ENCODE measurements at regions not wholly inside any gene's neighbourhood (a gene's known extent, or its start where the extent isn't known, plus 50 kb on each side); places are given as distances from the start of the nearest gene placed in this dataset.

DNA sequence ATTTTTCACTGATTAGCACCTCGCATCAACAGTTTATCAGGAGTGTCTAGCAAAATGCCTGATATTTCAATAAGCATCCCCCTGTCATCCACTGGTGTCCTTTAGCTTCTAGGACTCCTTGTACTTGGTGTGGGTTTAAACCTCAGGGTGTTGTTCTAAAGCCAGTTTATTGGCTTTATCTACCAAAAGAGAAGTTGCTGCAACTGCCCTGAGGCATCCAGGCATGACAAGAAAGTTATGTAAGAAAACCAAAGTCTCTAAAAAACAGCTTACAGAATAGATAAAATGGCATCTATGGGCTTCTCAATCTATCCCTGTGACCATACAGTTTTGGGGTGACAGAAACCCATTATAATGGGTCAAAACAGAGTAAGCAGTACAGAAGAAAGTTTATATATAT lies 120.3 kb upstream of the ZNF91 start:
- H3K9me3 ChIP-seq, result peaks cover 0 to 38% (median 6%) of the 10 kb centered on the region in 4 donors
- DNase-seq, result no peak
- intact Hi-C loops (cut with DNase I; ENCODE audit: low total_unique reads), result no loop called here

DNA sequence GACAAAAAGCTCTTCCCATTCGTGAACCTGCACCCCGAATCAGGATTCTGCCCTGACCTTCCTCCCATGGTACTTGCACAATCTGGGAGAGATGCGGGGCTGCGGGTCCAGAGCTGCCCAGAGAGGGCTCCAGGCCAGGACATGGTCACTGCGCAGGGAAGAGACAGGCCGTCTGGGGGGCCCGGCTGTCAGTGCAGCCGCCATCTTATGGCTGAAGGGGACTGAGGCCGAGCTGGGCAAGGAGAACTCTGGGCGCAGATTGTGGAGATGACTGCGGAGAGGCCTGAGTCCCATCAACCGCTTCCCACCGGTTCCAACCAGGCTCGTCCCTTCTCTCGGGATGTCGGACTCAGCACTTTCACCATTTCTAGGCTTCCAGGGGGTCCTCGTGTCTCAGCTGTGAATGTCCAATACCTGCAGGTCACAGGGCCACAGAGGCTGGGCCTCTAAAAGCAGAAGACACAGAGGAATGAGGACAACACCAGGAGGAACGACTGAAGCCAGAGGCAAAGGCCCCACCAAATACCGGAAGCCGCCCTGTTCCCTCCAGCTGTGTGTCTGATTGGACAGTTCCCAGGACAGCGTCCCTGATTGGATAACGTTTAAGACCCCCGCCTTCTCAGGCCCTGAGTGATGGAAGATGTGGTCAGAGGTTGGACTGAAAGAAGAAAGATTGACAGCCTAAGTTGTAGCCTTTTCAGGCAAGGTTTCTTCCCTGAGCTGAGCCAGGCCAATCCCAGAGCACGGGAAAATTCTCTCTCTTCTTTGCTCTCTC lies 117.1 kb upstream of the ZNF91 start:
- TF ChIP-seq EP300 (IDR thresholded peaks at IDR 0.05) (no peak), POLR2AphosphoS5 (IDR thresholded peaks at IDR 0.05) (no peak), POLR2A (IDR thresholded peaks at IDR 0.05) (no peak)
- TF ChIP-seq, protein P1, sequence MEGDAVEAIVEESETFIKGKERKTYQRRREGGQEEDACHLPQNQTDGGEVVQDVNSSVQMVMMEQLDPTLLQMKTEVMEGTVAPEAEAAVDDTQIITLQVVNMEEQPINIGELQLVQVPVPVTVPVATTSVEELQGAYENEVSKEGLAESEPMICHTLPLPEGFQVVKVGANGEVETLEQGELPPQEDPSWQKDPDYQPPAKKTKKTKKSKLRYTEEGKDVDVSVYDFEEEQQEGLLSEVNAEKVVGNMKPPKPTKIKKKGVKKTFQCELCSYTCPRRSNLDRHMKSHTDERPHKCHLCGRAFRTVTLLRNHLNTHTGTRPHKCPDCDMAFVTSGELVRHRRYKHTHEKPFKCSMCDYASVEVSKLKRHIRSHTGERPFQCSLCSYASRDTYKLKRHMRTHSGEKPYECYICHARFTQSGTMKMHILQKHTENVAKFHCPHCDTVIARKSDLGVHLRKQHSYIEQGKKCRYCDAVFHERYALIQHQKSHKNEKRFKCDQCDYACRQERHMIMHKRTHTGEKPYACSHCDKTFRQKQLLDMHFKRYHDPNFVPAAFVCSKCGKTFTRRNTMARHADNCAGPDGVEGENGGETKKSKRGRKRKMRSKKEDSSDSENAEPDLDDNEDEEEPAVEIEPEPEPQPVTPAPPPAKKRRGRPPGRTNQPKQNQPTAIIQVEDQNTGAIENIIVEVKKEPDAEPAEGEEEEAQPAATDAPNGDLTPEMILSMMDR (IDR thresholded peaks at IDR 0.05), result no peak
- Histone ChIP-seq H3K27ac (no peak overlapping the region), H3K27me3 (no peaks in the 10 kb centered on the region), H3K4me3 (no peak overlapping the region), H3K9me3 (peaks cover 0 to 66% (median 6%) of the 10 kb centered on the region in 4 donors), H3K4me1 (no peaks in the 10 kb centered on the region), H3K36me3 (no peaks in the 10 kb centered on the region)
- WGBS, 5 donors, result 91 to 95% (median 93%) methylated on average over 24 of the region's 24 CpGs
- DNase-seq, result no peak
- intact Hi-C loops (cut with DNase I; ENCODE audit: low total_unique reads), result no loop called here

More for the DNA sequence above, 120.3 kb upstream of the ZNF91 start:
- TF ChIP-seq POLR2A (IDR thresholded peaks at IDR 0.05) (no peak), EP300 (IDR thresholded peaks at IDR 0.05) (no peak), POLR2AphosphoS5 (IDR thresholded peaks at IDR 0.05) (no peak)
- TF ChIP-seq, protein P1 (IDR thresholded peaks at IDR 0.05), result no peak
- H3K4me1 ChIP-seq, result no peaks in the 10 kb centered on the region
- H3K27me3 ChIP-seq, result no peaks in the 10 kb centered on the region
- no peak overlapping the region for H3K4me3 ChIP-seq
- WGBS, 5 donors, result 72 to 82% (median 76%) methylated on average over 1 of the region's 1 CpG
- no peaks in the 10 kb centered on the region for H3K36me3 ChIP-seq
- H3K27ac ChIP-seq, result no peak overlapping the region

DNA sequence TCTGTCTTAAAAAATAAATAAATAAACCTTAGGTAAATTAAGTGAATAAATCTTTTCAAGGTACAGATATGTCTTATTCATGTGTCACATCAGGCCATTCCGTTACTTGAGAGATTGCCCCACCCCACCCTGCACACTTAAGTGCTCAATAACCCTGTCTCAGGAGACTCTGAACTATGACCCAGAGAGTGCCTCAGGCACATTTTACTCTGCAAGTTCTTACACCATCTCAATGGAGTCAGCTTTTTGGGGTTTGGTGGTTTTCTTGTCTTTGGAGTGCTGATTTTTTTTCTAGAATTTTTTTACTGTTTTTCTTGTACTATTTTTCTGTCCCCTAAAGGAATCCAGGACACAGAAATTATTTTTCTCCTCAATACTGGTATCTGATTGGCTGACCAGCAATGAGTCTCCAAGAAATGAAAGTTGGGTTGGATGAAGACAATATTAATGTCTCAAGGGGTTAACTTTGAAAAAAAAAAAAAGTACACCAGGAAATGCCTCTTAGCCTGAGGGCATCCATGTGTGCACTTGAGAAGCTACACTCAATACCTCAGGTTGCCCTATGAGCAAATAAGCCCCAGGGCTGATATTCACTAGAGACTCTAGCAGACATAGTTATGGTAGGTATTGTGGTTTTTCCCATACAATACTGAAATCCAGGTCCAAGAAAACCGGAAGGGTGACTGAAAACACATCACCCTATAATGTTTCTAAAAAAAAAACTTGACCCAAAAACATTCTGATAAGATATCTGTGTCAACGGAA lies 114.6 kb upstream of the ZNF91 start:
- TF ChIP-seq POLR2A (IDR thresholded peaks at IDR 0.05) (no peak), POLR2AphosphoS5 (IDR thresholded peaks at IDR 0.05) (no peak), EP300 (IDR thresholded peaks at IDR 0.05) (no peak)
- TF ChIP-seq, protein P1 (IDR thresholded peaks at IDR 0.05), result no peak
- 38 to 64% (median 45%) methylated on average over 3 of the region's 3 CpGs for WGBS, 5 donors

DNA sequence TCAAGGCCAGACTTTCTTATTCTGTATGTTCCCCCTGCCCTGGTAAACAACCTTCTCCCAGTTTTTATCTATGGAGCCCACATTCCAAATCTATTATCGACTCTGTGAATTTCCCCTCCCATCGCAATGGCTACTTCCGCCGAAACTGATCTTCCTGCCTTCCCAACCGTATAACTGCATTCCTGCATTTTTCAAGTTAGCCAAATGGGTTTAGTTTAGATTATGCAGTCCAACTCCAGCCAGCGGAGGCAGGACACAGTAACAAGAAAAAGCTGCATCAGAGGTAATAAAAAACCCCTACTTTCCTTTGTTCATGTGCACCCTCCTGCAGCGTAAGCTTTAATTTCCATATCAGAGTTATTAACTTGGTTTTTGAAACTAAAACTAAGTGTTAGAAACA lies 112.2 kb upstream of the ZNF91 start:
- H3K4me3 ChIP-seq, result no peak overlapping the region
- intact Hi-C loops (cut with DNase I; ENCODE audit: low total_unique reads), result no loop called here
- H3K27me3 ChIP-seq, result no peaks in the 10 kb centered on the region
- 72 to 85% (median 77%) methylated on average over 7 of the region's 7 CpGs for WGBS, 5 donors
- TF ChIP-seq, protein P1 (IDR thresholded peaks at IDR 0.05), result no peak
- TF ChIP-seq POLR2A (IDR thresholded peaks at IDR 0.05), result no peak
- no peak for TF ChIP-seq EP300 (IDR thresholded peaks at IDR 0.05)
- no peaks in the 10 kb centered on the region for H3K36me3 ChIP-seq
- H3K27ac ChIP-seq, result no peak overlapping the region
- no peak for DNase-seq
- H3K9me3 ChIP-seq, result peaks cover 0 to 53% (median 2%) of the 10 kb centered on the region in 4 donors
- H3K4me1 ChIP-seq, result no peaks in the 10 kb centered on the region

More for the DNA sequence above, 114.6 kb upstream of the ZNF91 start:
- Histone ChIP-seq H3K4me3 (no peak overlapping the region), H3K27me3 (no peaks in the 10 kb centered on the region), H3K36me3 (no peaks in the 10 kb centered on the region), H3K27ac (no peak overlapping the region), H3K4me1 (no peaks in the 10 kb centered on the region), H3K9me3 (peaks cover 0 to 62% (median 6%) of the 10 kb centered on the region in 4 donors)
- intact Hi-C loops (cut with DNase I; ENCODE audit: low total_unique reads), result no loop called here
- DNase-seq, result no peak
